Transverse colon (tissue), 4 donors: ENCODE measurements at regions not wholly inside any gene's neighbourhood (a gene's known extent, or its start where the extent isn't known, plus 50 kb on each side); places are given as distances from the start of the nearest gene placed in this dataset.

ENCODE experiments used
- POLR2A ChIP-seq: fragments of 450-650 bp; IDR thresholded peaks from one replicate; pipeline ENCODE4 v1.6.1; 2016; ENCODE audit warnings: antibody characterized with exemption, mild to moderate bottlenecking, moderate library complexity
- POLR2AphosphoS5 ChIP-seq, 3 donors: sonication (generic); formaldehyde crosslinking; IDR thresholded peaks; one replicate each; pipeline ENCODE4 v1.6.1; 2016; ENCODE audit warnings: antibody characterized with exemption in 3 of 3
- TF ChIP-seq, protein P1 (sequence below), 5 experiments: fragments of 200-600 bp in 3 of 5; fragments of 450-650 bp in 2 of 5; sonication (generic) in 3 of 5; IDR thresholded peaks; 1 replicate in 2 of 5; 2 replicates in 3 of 5; pipeline ENCODE4 v1.5.1; 2016 to 2017; ENCODE audit warnings: antibody characterized with exemption in 5 of 5, inconsistent platforms in 3 of 5, mild to moderate bottlenecking in 2 of 5, moderate library complexity in 1 of 5

- TF ChIP-seq POLR2AphosphoS5 (IDR thresholded peaks at IDR 0.05): no peak
- TF ChIP-seq, protein P1, sequence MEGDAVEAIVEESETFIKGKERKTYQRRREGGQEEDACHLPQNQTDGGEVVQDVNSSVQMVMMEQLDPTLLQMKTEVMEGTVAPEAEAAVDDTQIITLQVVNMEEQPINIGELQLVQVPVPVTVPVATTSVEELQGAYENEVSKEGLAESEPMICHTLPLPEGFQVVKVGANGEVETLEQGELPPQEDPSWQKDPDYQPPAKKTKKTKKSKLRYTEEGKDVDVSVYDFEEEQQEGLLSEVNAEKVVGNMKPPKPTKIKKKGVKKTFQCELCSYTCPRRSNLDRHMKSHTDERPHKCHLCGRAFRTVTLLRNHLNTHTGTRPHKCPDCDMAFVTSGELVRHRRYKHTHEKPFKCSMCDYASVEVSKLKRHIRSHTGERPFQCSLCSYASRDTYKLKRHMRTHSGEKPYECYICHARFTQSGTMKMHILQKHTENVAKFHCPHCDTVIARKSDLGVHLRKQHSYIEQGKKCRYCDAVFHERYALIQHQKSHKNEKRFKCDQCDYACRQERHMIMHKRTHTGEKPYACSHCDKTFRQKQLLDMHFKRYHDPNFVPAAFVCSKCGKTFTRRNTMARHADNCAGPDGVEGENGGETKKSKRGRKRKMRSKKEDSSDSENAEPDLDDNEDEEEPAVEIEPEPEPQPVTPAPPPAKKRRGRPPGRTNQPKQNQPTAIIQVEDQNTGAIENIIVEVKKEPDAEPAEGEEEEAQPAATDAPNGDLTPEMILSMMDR (IDR thresholded peaks at IDR 0.05): no peak
- TF ChIP-seq POLR2A: no peak
These were observed 219.1 kb upstream of the FMN2 start for GRCh38 chr1:239872626-239873025.
